ENCODE measurements at regions not wholly inside any gene's neighbourhood (a gene's known extent, or its start where the extent isn't known, plus 50 kb on each side); places are given as distances from the start of the nearest gene placed in this dataset.
A peak's percentile ranks its signal among the peaks of the same experiment; 100 is the strongest.

DNA sequence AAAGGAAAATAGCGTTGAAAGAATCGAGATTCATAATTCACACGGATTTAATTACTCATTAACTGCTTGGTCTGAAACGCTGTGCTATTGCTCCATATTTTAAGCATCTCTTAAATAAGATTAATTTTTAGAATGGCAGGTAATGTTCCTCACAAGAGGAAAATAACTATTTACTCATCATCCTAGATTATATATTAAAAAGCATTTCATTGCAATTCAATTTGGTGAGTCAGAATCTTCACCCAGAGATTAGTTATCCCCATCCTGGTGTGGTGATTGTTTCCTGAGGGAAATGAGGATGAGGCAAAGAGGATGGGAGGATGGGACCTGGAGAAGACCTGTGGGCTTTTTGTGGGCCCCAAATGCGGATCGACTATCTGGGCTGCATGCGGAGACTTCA, 145.5 kb upstream of the MAP1B start:
- intact Hi-C loops (cut with DNase I): no loop called here
- Histone ChIP-seq H3K36me3 (no peaks in the 10 kb centered on the region), H3K9me3 (no peaks in the 10 kb centered on the region), H3K27ac (no peak overlapping the region), H3K27me3 (no peaks in the 10 kb centered on the region), H3K4me3 (no peak overlapping the region), H3K4me1 (no peaks in the 10 kb centered on the region)
- TF ChIP-seq POLR2A (IDR thresholded peaks at IDR 0.05): no peak
- TF ChIP-seq, protein P1, sequence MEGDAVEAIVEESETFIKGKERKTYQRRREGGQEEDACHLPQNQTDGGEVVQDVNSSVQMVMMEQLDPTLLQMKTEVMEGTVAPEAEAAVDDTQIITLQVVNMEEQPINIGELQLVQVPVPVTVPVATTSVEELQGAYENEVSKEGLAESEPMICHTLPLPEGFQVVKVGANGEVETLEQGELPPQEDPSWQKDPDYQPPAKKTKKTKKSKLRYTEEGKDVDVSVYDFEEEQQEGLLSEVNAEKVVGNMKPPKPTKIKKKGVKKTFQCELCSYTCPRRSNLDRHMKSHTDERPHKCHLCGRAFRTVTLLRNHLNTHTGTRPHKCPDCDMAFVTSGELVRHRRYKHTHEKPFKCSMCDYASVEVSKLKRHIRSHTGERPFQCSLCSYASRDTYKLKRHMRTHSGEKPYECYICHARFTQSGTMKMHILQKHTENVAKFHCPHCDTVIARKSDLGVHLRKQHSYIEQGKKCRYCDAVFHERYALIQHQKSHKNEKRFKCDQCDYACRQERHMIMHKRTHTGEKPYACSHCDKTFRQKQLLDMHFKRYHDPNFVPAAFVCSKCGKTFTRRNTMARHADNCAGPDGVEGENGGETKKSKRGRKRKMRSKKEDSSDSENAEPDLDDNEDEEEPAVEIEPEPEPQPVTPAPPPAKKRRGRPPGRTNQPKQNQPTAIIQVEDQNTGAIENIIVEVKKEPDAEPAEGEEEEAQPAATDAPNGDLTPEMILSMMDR (IDR thresholded peaks at IDR 0.05): no peak
- DNase-seq (no peak), ATAC-seq (no peak)
- 94 to 96% (median 95%) methylated on average over 7 of the region's 7 CpGs for WGBS, 4 donors

DNA sequence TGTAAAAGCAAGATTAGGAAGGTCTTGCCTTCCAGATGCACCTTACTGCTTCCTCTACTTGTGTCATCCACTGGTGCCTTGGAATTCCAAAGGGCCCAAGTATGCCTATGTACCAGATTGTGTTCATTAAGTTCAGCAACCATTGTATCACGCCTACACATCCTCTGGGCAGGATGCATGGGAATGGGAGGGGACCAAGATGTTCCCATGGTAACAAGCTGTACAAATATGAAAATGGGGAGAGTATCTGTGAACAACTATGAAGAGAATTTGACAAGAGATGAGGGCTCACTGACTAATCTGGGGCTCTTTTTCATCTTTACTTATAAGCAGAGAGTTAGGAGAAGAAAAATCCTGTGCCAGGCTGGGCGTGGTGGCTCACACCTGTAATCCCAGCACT, 137.8 kb upstream of the MAP1B start:
- Histone ChIP-seq H3K27me3 (no peaks in the 10 kb centered on the region), H3K9me3 (no peaks in the 10 kb centered on the region), H3K36me3 (no peaks in the 10 kb centered on the region), H3K4me3 (no peak overlapping the region), H3K4me1 (peaks cover 0 to 19% (median 5%) of the 10 kb centered on the region in 12 donors), H3K27ac (no peak overlapping the region)
- ATAC-seq (no peak), DNase-seq (no peak)
- intact Hi-C loops (cut with DNase I): no loop called here
- 61 to 85% (median 77%) methylated on average over 2 of the region's 2 CpGs for WGBS, 4 donors
- TF ChIP-seq, protein P1 (IDR thresholded peaks at IDR 0.05): no peak
- TF ChIP-seq POLR2A (IDR thresholded peaks at IDR 0.05): no peak

DNA sequence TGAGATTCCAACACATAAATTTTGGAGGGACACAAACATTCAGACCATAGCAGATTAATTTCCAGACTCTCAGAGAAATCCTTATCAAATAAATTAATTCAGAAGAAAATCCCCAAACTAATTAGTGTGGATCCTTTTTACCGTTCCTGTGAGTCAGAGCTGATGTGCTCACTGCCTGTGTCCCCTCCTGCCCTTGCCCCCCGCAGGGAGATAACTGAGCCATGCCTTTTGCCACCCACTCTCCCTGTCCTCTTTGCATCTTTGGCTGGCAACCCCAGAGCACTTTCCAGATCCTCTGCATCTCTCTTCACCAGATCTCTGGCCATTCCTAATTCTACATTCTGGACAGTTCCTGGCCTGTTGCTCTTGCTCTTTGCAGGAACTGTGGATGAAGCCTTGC, 135.4 kb upstream of the MAP1B start:
- Histone ChIP-seq H3K27ac (peak overlapping the region in 1 of 12 donors; percentile 64), H3K27me3 (no peaks in the 10 kb centered on the region), H3K4me1 (peaks cover 0 to 21% (median 5%) of the 10 kb centered on the region in 12 donors), H3K4me3 (no peak overlapping the region), H3K9me3 (no peaks in the 10 kb centered on the region), H3K36me3 (no peaks in the 10 kb centered on the region)
- 76 to 84% (median 79%) methylated on average over 2 of the region's 2 CpGs for WGBS, 4 donors
- intact Hi-C loops (cut with DNase I): loop anchor here in 2 of 10 donors (5.0 to 10.0 kb wide), 2 partner anchors 187 to 190 kb away; no protein-coding TSS in a partner anchor
- TF ChIP-seq POLR2A (IDR thresholded peaks at IDR 0.05): no peak
- TF ChIP-seq, protein P1 (IDR thresholded peaks at IDR 0.05): no peak
- no peak for DNase-seq
- peak in 1 of 4 donors; percentile 26 for ATAC-seq

DNA sequence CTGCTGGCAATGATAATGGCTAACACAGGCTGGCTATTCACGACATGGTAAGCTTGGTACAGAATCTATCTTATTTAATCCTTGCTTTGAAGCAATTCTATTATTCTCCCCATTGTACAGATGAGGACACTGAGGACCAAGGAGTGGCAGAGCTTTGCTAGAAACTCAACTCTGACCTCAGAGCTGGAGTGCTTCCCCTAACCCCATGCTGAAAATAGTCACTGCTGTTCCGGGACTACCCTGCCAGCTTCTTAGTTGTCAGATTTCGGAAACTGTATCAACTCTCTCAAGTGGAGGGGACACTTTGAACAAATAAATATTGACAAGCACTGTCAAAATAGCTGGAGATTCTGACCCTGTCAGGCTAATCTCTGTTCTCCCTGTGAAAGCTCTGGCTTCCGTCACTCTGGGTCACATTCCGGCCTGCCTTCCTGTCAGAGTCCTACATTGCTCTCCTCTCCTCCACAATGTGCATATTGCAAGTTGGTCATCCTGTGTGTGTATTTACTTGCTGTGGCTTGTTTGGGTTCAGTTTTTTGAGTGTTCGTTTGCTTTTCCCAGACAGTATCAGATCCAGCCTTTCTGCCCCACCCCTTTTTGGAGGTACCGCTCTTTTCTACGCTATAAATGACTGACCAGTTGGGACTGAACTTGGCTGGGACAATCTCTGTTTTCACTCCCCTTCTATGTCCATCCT, 134.3 kb upstream of the MAP1B start:
- peak in 4 of 5 donors; percentile 15 to 60 (median 30) for DNase-seq
- peaks cover 0 to 21% (median 5%) of the 10 kb centered on the region in 12 donors for H3K4me1 ChIP-seq
- no peak overlapping the region for H3K4me3 ChIP-seq
- no peaks in the 10 kb centered on the region for H3K36me3 ChIP-seq
- ATAC-seq: peak; percentile 82 to 90 (median 88)
- H3K27me3 ChIP-seq: no peaks in the 10 kb centered on the region
- TF ChIP-seq, protein P1 (IDR thresholded peaks at IDR 0.05): no peak
- no peak for TF ChIP-seq POLR2A (IDR thresholded peaks at IDR 0.05)
- no peaks in the 10 kb centered on the region for H3K9me3 ChIP-seq
- peak overlapping the region in 11 of 12 donors; percentile 15 to 82 (median 54) for H3K27ac ChIP-seq
- intact Hi-C loops (cut with DNase I): loop anchor here in 2 of 10 donors (5.0 to 10.0 kb wide), 2 partner anchors 188 to 191 kb away; no protein-coding TSS in a partner anchor
- WGBS, 4 donors: 46 to 52% (median 50%) methylated on average over 8 of the region's 8 CpGs
